RWPE1 (cell line): ENCODE measurements at regions not wholly inside any gene's neighbourhood (a gene's known extent, or its start where the extent isn't known, plus 50 kb on each side); places are given as distances from the start of the nearest gene placed in this dataset.
"Not testable (repeated sequence)": the region's sequence is repeated elsewhere in the genome, so short reads cannot be mapped to it uniquely, and the experiment has no call there.

Experiments
- CTCF ChIA-PET: fragments of 350-600 bp; sonication (Branson Sonifier 250); formaldehyde crosslinking; extraction: SDS; loops from one replicate; lab custom pipeline; 2021; lab: Yijun Ruan, JAX
- POLR2A ChIA-PET: fragments of 400-600 bp; formaldehyde crosslinking; extraction: SDS; loops from one replicate; lab custom pipeline; 2020; ENCODE audit warnings: antibody characterized with exemption; ENCODE audit not compliant: low non-redundant PET; lab: Yijun Ruan, JAX
- DNase-seq: peaks from one replicate; pipeline ENCODE4 v3.0.0; 2012; ENCODE audit warnings: low spot score
- H3K27ac ChIP-seq: fragments of 450-650 bp; 2 replicates; pipeline ENCODE4 v1.5.1; 2017
- CTCF ChIP-seq: fragments of 450-650 bp; conservative IDR thresholded peaks from 2 replicates; pipeline ENCODE4 v1.5.1; 2017; ENCODE audit warnings: low read depth, mild to moderate bottlenecking

- no peak for TF ChIP-seq CTCF
- peak overlapping the region; percentile 95 for H3K27ac ChIP-seq
- POLR2A ChIA-PET, result no interaction called here
- CTCF ChIA-PET, result no interaction called here
- DNase-seq, result no peak
Observed at GRCh38 chr17:72468841-72469240, 348.0 kb downstream of the SOX9 start.

- ChIA-PET CTCF (interaction anchor here (0.7 kb wide), 1 partner anchor 512 kb away, joined by 3 read pairs; no protein-coding TSS in a partner anchor), POLR2A (no interaction called here)
- DNase-seq, result no peak
- no peak for TF ChIP-seq CTCF
- H3K27ac ChIP-seq, result peak overlapping the region; percentile 95
Observed at GRCh38 chr17:72470121-72470705, 349.4 kb downstream of the SOX9 start.

DNA sequence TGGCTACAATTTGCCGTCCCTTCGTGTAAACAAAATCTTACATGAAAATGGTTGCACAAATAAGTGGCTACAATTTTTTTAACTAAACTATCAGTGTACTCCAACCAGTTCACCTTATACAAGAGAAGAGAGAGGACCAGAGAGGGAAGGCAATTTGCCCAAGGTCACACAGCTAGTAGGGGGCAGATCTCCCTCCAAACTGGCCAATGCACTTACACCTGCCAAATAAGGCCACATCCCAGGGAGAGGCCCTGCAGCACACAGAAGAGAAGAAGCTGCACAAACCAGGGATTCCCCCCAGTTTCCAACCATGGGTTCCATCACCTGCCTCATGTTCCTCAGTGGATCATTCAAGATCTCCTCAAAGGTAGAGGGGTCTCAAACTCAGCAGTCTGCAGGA lies 349.9 kb downstream of the SOX9 start:
- ChIA-PET CTCF (interaction anchor here (0.6 to 0.7 kb wide), 2 partner anchors 11 to 109 kb away, joined by 3 read pairs; no protein-coding TSS in a partner anchor), POLR2A (no interaction called here)
- no peak for DNase-seq
- TF ChIP-seq CTCF, result no peak
- H3K27ac ChIP-seq, result peak overlapping the region; percentile 95

GRCh38 chr17:72471296-72471695 lies 350.5 kb downstream of the SOX9 start:
- DNase-seq, result no peak
- CTCF ChIA-PET, result interaction anchor here (0.6 to 0.7 kb wide), 2 partner anchors 11 to 110 kb away, joined by 3 read pairs; no protein-coding TSS in a partner anchor
- no peak overlapping the region for H3K27ac ChIP-seq
- no peak for TF ChIP-seq CTCF
- POLR2A ChIA-PET, result no interaction called here

GRCh38 chr17:72472106-72472505 lies 351.3 kb downstream of the SOX9 start:
- H3K27ac ChIP-seq, result no peak overlapping the region
- DNase-seq, result no peak
- POLR2A ChIA-PET, result no interaction called here
- TF ChIP-seq CTCF, result no peak
- CTCF ChIA-PET, result interaction anchor here (1.1 kb wide), 1 partner anchor 68 kb away, joined by 4 read pairs; no protein-coding TSS in a partner anchor

DNA sequence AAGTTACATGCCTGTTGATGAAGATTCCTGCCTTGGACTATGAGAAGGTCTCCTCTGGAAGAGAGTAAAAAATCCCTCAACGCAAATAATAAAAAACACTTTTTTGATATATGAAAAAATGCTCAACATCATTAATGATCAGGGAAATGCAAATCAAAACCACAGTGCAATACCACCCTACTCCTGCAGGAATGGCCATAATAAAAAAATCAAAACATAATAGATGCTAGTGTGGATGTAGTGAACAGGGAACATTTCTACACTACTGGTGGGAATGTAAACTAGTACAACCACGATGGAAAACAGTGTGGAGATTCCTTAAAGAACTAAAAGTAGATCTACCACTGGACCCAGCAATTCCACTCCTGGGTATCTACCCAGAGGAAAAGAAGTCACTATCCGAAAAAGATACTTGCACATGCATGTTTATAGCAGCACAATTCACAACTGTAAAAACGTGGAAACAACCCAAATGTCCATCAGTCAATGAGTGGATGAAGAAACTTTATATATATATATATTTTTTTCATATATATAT lies 352.1 kb downstream of the SOX9 start:
- POLR2A ChIA-PET, DNase-seq: not testable (repeated sequence)
- CTCF ChIA-PET, result interaction anchor here (1.1 kb wide), 1 partner anchor 67 kb away, joined by 4 read pairs; no protein-coding TSS in a partner anchor

GRCh38 chr17:72474243-72474642 lies 353.4 kb downstream of the SOX9 start:
- no peak for TF ChIP-seq CTCF
- POLR2A ChIA-PET, result no interaction called here
- no peak for DNase-seq
- CTCF ChIA-PET, result interaction anchor here (0.6 kb wide), 1 partner anchor 1849 kb away, joined by 4 read pairs; no protein-coding TSS in a partner anchor
- H3K27ac ChIP-seq, result no peak overlapping the region

More for the DNA sequence above, 352.1 kb downstream of the SOX9 start:
- not testable (repeated sequence) for H3K27ac ChIP-seq
